DMS79 (cell line): ENCODE measurements at regions not wholly inside any gene's neighbourhood (a gene's known extent, or its start where the extent isn't known, plus 50 kb on each side); places are given as distances from the start of the nearest gene placed in this dataset.

Source experiments
- DNase-seq: peaks from one replicate; lab custom pipeline; 2025; lab: John Stamatoyannopoulos, UW

- DNase-seq = no peak
Measured at GRCh38 chr5:160957312-160957861, 105.4 kb upstream of the ATP10B start.

- DNase-seq = no peak
Measured at GRCh38 chr5:160956051-160956450, 104.0 kb upstream of the ATP10B start.

DNA sequence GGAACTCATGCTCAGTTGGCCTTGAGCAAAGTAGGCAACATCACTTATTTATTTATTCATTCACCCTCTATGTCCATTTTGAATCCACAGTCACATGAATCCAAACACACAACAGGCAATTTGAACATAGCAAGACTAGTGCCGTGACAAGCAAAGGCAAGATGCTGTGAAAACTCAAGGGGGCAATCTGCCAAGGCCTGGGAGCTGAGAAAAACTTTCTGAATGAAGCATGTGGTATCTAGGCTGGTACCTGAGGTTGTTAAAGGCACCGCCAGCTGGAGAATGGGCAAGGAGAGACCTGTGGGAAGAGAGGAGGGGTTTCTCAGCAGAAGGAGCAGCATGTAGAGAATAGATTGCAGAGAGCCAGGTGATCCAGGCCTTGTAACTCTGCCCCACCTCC, 98.3 kb upstream of the ATP10B start:
- DNase-seq = no peak

DNA sequence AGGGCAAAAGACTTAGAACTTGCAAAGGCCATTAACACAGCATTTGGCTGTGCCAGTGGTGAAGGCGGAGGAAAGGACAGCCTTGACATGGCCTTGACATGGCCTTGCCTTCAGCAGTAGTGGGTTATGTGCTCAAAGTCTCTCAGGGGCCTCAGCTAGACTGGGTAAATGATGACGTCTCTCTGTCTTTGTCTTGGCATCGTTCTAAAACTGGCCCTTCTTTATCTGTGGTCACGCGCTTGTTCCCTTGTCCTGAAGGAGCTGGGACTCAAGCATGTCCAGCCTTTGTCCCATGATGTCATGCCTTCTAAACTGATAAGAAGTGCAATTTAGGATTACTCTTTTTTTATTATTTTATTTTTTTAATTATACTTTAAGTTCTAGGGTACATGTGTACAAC, 88.7 kb upstream of the ATP10B start:
- DNase-seq = no peak

GRCh38 chr5:160938532-160938931, 86.5 kb upstream of the ATP10B start:
- no peak for DNase-seq

- DNase-seq = no peak
Measured at GRCh38 chr5:160937570-160937969, 85.6 kb upstream of the ATP10B start.

GRCh38 chr5:160935776-160936175, 83.8 kb upstream of the ATP10B start:
- no peak for DNase-seq

DNA sequence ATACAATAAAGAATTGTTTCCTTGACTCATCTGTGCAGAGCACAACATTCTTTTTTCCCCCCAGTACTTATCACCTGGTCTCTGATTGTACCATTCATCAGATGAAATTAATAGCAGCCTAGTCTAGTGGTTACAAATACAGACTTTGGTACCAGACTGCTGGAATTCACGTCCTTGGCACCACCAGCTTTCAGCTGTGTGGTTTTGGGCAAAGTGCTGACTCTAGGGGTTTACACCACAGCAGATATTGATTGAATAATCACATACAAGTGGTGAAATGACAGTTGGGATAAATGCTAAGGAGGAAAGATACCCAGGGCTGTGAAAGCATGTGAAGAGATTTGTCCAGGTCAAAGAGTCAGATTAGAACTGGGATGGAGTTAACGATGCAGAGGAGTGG, 79.3 kb upstream of the ATP10B start:
- no peak for DNase-seq

DNA sequence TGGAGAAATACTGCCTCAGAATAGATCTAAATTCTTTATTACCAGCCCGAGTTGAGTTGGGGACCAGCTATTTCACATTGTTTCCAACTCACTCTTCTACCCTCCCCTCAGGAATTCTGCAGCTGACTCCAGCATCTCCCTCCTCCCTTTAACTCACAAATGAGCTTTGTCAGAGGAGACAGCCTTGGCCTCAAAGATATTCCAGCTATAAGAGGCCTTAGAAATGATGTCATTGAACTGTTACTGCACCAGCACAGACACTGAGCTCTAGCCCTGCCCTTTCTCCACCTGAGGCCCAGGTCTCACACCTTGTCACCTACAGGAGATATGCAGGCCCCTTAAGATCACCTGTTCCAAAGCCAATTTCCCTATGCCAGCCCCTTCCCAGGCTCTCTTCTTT, 78.4 kb upstream of the ATP10B start:
- no peak for DNase-seq

GRCh38 chr5:160929906-160930305, 77.9 kb upstream of the ATP10B start:
- no peak for DNase-seq

DNA sequence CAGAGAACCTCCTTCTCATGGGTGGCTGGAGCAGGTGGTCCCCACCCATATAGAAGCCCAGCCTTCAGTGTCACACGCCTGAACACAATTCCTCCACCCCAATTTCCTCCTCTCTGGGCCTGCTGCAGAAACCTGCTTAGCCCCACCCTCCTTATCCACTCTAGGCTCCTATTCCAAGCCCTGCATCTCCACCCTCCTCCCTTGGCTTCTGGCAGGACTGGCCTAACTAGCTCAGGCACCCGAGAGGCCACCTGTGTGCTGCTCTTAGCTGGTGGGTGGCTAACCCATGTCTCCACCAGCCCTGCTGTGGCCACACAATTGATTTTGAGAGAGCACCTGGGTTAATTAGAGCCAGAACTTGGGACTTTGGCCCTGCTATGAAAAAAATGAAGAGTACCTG, 77.3 kb upstream of the ATP10B start:
- no peak for DNase-seq

DNA sequence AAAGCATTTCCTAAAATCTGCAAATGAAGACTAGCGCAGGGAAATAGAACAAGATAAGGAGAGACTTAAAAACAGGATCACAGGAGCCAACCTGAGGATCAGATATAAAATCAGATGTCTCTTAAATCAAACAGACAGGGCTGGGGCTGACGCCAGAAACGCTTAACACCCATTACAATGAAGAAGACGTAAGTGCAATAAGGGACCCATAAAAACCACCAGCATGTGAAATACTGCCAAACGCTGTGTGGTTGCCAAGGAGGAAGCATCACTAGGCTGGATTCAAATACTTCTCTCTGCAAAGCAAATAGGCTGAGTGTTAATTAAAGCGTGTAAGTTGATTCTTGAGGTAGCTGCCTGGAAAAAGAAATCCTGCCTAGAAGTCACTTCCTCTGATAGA, 74.4 kb upstream of the ATP10B start:
- peak; percentile 76 for DNase-seq

- no peak for DNase-seq
Measured at GRCh38 chr5:160925281-160925680, 73.3 kb upstream of the ATP10B start.

DNA sequence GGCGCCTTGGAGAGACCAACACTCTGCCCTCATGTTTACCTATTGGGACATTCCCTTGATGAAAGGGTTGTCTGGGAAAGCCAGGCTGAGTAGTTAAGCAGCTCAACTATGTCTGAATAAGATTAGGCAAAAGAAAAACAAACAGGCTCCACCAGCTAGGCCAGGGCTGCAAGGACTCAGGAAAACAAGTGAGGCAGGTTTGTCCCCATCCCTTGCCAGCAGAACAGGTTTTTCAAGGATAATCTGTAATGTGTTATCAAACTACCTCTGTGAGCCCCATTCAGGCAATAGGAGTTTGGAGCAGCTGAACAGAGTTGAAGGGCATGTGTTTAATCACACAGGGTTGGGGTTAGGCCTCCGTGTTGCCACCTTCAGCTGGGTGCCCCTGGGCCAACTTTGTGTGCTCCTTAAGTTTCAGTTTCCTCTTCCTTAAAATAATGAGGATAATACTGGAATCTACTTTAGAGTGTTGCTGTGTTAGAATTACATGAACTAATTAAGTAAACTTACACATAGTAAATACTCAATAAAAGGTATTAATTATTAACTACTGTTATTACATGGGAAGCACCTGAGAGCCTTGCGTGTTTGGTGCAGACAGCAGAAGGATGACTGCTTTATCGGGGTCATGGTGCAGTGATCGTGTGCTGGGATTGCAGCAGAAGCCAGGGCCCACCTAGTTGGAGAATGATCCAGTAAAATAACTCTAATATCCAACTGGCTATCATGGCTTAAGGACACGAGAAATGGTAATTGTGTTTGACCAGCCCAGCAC, 72.1 kb upstream of the ATP10B start:
- peak; percentile 48 for DNase-seq

DNA sequence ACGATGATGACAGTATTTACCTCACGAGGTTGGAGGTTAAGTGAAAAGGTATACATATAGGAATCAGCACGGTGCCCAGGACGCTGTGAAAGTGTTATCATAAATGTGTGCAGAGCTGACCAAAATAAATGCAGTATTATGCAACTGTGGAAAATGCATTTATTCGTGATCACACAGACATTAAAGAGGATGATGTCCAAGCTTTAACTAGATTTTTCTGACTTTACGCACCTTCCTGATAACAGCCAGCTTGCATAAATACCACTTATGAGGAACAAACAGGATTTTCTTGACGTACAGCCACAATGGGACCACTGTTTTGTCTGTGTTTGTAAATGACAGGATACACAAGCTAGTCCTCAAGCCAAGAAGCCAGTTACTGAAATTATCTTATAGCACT, 71.4 kb upstream of the ATP10B start:
- no peak for DNase-seq

- no peak for DNase-seq
Measured at GRCh38 chr5:160922311-160922710, 70.3 kb upstream of the ATP10B start.

DNA sequence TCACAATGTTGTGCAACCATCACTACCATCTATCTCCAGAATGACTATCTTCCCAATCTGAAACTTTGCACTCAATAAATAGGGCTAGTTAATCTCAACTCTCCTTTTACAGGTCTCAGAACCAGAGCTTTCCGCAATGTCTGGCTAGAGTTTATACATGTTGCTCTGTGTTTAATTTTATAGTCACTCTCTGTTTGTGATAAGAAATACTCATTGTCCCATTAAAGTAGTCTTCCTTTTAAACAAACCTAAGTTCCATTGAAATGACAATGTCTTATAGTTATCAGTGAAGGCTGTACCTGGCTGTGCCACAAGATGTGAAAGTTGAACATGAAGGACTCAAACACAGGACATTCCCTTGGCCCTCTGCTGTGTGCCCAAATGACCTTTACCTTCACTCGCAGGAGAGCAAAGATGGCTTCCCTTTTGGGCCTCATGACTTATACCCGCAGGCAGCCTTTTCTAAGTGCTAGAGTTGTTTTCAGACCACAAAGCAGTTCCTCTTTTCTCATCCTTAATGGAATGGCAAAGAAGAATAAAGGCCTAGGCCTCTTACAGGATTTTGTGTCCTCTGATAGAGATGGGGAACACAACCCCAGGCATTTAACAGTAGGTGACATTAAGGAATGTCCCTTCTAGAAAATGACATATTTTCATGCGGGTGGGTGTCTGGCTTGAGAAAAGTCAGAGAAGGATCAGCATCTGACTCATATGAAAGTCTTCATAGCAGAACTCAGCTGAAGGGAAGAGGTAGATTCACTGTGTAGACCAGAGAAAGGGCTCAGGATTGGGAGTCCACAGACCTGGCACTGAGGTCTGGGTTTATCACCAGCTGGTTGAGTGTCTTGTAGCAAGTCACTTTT, 69.6 kb upstream of the ATP10B start:
- DNase-seq = no peak

DNA sequence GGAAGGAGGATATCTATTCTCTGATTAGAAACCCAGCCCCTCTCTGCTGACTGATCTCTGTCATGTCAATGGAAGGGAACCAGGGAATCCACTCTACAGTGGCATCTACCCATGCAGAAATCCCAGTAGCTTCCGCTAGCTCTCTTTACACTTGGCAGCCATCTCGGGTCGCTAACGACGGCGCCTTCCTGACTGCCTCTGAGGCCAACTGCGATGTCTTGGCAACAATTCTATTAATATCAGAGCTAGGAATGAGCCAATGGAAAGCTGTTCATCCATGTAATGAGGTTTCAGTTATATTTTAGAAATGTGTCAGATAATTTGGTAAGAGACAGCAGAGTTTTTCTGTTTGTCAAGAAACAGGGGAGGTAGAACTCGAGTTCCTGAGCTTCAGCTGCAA, 67.6 kb upstream of the ATP10B start:
- DNase-seq = no peak

DNA sequence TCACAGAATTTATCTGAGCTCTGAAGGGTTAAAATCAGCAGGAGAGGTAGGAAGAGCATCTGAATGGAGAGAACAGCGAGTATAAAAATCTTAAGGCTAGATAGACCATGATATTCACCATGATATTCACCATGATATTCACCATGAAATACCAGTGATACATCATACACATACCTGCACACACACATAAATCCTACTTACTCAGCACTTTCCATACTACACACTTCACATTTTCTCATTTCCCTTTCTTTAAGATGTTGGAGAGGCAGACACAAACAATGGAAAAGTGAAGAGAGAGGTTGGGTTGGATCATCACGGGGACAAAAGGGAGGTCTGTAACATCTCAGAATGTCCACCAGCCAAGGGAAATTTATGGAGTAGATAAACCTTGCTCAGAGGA, 66.4 kb upstream of the ATP10B start:
- no peak for DNase-seq

- no peak for DNase-seq
Measured at GRCh38 chr5:160906090-160906489, 54.1 kb upstream of the ATP10B start.

DNA sequence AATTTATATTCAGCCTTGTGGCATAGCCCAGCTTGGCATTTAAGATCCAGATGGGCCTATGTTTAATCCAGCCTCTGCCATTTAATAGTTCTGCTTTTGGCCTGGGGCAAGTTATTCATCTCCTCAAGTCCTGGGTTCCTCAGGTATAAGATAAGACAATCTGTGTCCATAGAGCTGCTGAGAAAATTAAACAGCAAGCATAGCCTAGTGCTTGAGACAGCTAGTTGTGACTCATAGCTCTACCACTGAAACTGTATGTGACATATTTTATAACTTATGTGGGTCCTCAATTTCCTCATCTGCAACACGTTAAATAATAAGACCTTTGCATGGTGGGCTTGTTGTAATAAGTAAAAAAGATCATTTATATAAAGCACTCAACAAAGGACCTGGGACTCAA, 53.3 kb upstream of the ATP10B start:
- DNase-seq = no peak

DNA sequence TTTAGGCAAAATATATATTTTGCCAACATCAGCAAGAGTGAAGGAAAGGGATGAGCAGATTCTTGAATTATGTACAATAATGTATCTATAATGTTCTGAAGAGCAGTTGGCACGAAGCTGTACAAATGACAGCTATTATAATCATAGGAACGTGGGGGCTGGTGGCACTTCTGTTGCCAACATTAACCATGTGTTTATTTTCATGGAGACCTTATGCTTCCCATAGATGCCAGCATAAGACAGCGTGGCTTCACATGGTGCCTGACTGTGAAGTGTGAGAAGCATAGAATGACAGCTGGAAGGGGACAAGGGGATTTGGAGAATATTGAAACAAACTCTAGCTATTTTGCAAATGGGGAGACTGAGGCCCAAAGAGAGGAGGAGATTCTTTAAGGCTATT, 52.6 kb upstream of the ATP10B start:
- DNase-seq = no peak

DNA sequence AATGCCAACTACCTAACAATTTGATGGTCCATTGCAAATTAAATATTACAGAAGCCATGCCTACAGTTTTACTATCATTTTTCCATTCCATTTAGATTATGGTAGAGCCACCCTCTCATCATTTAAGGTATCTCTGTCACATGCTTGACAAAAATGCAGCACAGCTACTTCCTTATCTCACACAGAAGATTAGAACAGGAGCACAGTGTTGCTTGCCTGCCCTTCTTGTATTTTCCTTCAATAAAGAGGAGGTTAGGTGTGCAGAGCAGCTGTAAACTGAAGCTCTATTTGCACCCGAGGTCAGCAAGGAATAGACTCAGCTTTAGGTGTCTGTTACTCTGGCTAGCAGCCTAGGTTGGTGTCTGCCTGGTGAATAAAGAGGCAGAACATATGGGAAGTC, 51.5 kb upstream of the ATP10B start:
- DNase-seq = no peak
